ENCODE measurements at regions not wholly inside any gene's neighbourhood (a gene's known extent, or its start where the extent isn't known, plus 50 kb on each side); places are given as distances from the start of the nearest gene placed in this dataset.

GRCh38 chr7:16323313-16323712 lies 98.0 kb downstream of the CRPPA start:
- no peak for DNase-seq
- no CpG with 5 or more reads among the region's 1 CpG for WGBS, 2 experiments (ENCODE audit: extremely low coverage in 2 of 2, insufficient read length in 1 of 2)
- Histone ChIP-seq H3K79me1 (ENCODE audit: low read depth in 1 of 2, low read length in 2 of 2) (no peaks in the 10 kb centered on the region), H4K20me1 (ENCODE audit: insufficient read depth, low read length) (no peaks in the 10 kb centered on the region), H3K56ac (ENCODE audit: extremely low read depth, insufficient read depth, low read length) (no peak overlapping the region), H2BK15ac (ENCODE audit: low read depth, low read length) (no peak overlapping the region), H3K14ac (replicated peaks; ENCODE audit: low read depth, low read length) (no peak overlapping the region), H3K9me1 (ENCODE audit: insufficient read depth, low read length) (no peaks in the 10 kb centered on the region), H3K4me2 (ENCODE audit: low read depth, low read length) (no peak overlapping the region), H3K4me3 (ENCODE audit: insufficient read depth, low read depth, low read length) (no peak overlapping the region), H4K8ac (ENCODE audit: low read depth in 2 of 2, low read length in 2 of 2) (no peak overlapping the region), H3K18ac (ENCODE audit: low read depth, low read length) (no peak overlapping the region), H2AK5ac (ENCODE audit: low read depth, low read length) (no peak overlapping the region), H2BK20ac (ENCODE audit: low read depth, low read length) (no peak overlapping the region), H3K36me3 (ENCODE audit: control insufficient read depth, insufficient read depth, low read length) (no peaks in the 10 kb centered on the region), H3K9me3 (ENCODE audit: control insufficient read depth, insufficient read depth, low read length) (no peaks in the 10 kb centered on the region), H3K27ac (ENCODE audit: insufficient read depth, low read length) (no peak overlapping the region), H2BK120ac (ENCODE audit: low read depth, low read length) (no peak overlapping the region), H2AFZ (replicated peaks; ENCODE audit: low read length, poor library complexity) (no peak overlapping the region), H3K9ac (ENCODE audit: low read depth, low read length) (no peak overlapping the region), H4K91ac (ENCODE audit: insufficient read depth, low read depth, low read length) (no peak overlapping the region), H3K23ac (ENCODE audit: low read depth, low read length) (no peak overlapping the region), H4K5ac (ENCODE audit: low read depth, low read length) (no peak overlapping the region), H2AK9ac (replicated peaks; ENCODE audit: low read depth, low read length, poor library complexity) (no peak overlapping the region), H3K4ac (ENCODE audit: low read depth, low read length) (no peak overlapping the region), H3K27me3 (ENCODE audit: control insufficient read depth, insufficient read depth, low read length) (no peaks in the 10 kb centered on the region), H3K4me1 (ENCODE audit: control insufficient read depth, insufficient read depth, low read length) (0 out of 2 replicates have a peak, but pooled peaks cover 3% of the 10 kb centered on the region), H2BK5ac (ENCODE audit: low read depth, low read length, poor library complexity, severe bottlenecking) (no peak overlapping the region)
- ChIA-PET POLR2A (ENCODE audit: unreplicated experiment) (no interaction called here), CTCF (no interaction called here)
- intact Hi-C loops (cut with micrococcal nuclease): no loop called here
- BruUV-seq (replicated peaks): no TSS peak
- in situ Hi-C loops (cut with MboI; ENCODE audit: low sequenced_read_pairs): no loop called here
- ATAC-seq (ENCODE audit: low read depth): no peak
- TF ChIP-seq POLR2A (IDR thresholded peaks at IDR 0.05; ENCODE audit: low read depth, low read length): no peak
- dilution Hi-C loops (cut with HindIII; ENCODE audit: low sequenced_read_pairs, unreplicated experiment): no loop called here
